ENCODE measurements at regions not wholly inside any gene's neighbourhood (a gene's known extent, or its start where the extent isn't known, plus 50 kb on each side); places are given as distances from the start of the nearest gene placed in this dataset.
A peak's percentile ranks its signal among the peaks of the same experiment; 100 is the strongest.
"Not testable (repeated sequence)": the region's sequence is repeated elsewhere in the genome, so short reads cannot be mapped to it uniquely, and the experiment has no call there.

- Histone ChIP-seq H3K9ac (ENCODE audit: low read depth, low read length) (no peak overlapping the region), H3K4me1 (ENCODE audit: insufficient read depth, low read length) (no peaks in the 10 kb centered on the region), H3K27me3 (ENCODE audit: insufficient read depth, low read length) (no peaks in the 10 kb centered on the region), H3K36me3 (ENCODE audit: insufficient read depth, low read depth, low read length) (no peaks in the 10 kb centered on the region), H3K27ac (ENCODE audit: low read length) (no peak overlapping the region), H3K4me3 (ENCODE audit: low read length) (no peak overlapping the region), H3K9me3 (ENCODE audit: insufficient read depth, low read depth, low read length) (no peaks in the 10 kb centered on the region)
Measured at GRCh38 chr10:21379143-21379542, 146.3 kb downstream of the SKIDA1 start.

GRCh38 chr10:21375274-21375673 is 150.2 kb downstream of the SKIDA1 start:
- H3K27ac ChIP-seq (ENCODE audit: low read length); H3K9ac ChIP-seq (ENCODE audit: low read depth, low read length); H3K4me3 ChIP-seq (ENCODE audit: low read length); H3K27me3 ChIP-seq (ENCODE audit: insufficient read depth, low read length); H3K4me1 ChIP-seq (ENCODE audit: insufficient read depth, low read length); H3K36me3 ChIP-seq (ENCODE audit: insufficient read depth, low read depth, low read length); H3K9me3 ChIP-seq (ENCODE audit: insufficient read depth, low read depth, low read length): not testable (repeated sequence)

- H3K4me1 ChIP-seq (ENCODE audit: insufficient read depth, low read length); H3K9ac ChIP-seq (ENCODE audit: low read depth, low read length); H3K4me3 ChIP-seq (ENCODE audit: low read length); H3K36me3 ChIP-seq (ENCODE audit: insufficient read depth, low read depth, low read length); H3K9me3 ChIP-seq (ENCODE audit: insufficient read depth, low read depth, low read length); H3K27me3 ChIP-seq (ENCODE audit: insufficient read depth, low read length); H3K27ac ChIP-seq (ENCODE audit: low read length): not testable (repeated sequence)
Measured at GRCh38 chr10:21373881-21374280, 151.6 kb downstream of the SKIDA1 start.

- no peaks in the 10 kb centered on the region for H3K27me3 ChIP-seq (ENCODE audit: insufficient read depth, low read length)
- no peak overlapping the region for H3K4me3 ChIP-seq (ENCODE audit: low read length)
- no peaks in the 10 kb centered on the region for H3K9me3 ChIP-seq (ENCODE audit: insufficient read depth, low read depth, low read length)
- H3K9ac ChIP-seq (ENCODE audit: low read depth, low read length): no peak overlapping the region
- H3K36me3 ChIP-seq (ENCODE audit: insufficient read depth, low read depth, low read length): no peaks in the 10 kb centered on the region
- no peak overlapping the region for H3K27ac ChIP-seq (ENCODE audit: low read length)
- H3K4me1 ChIP-seq (ENCODE audit: insufficient read depth, low read length): no peaks in the 10 kb centered on the region; the same call in 1 of the 2 replicates
Measured at GRCh38 chr10:21372651-21373410, 152.7 kb downstream of the SKIDA1 start.

- H3K9me3 ChIP-seq (ENCODE audit: insufficient read depth, low read depth, low read length): no peaks in the 10 kb centered on the region
- H3K4me1 ChIP-seq (ENCODE audit: insufficient read depth, low read length): peaks cover 4% of the 10 kb centered on the region
- H3K4me3 ChIP-seq (ENCODE audit: low read length): no peak overlapping the region
- H3K27ac ChIP-seq (ENCODE audit: low read length): no peak overlapping the region
- no peaks in the 10 kb centered on the region for H3K27me3 ChIP-seq (ENCODE audit: insufficient read depth, low read length)
- no peaks in the 10 kb centered on the region for H3K36me3 ChIP-seq (ENCODE audit: insufficient read depth, low read depth, low read length)
- no peak overlapping the region for H3K9ac ChIP-seq (ENCODE audit: low read depth, low read length)
Measured at GRCh38 chr10:21369697-21370096, 155.8 kb downstream of the SKIDA1 start.

GRCh38 chr10:21368728-21369425 is 156.6 kb downstream of the SKIDA1 start:
- Histone ChIP-seq H3K4me3 (ENCODE audit: low read length) (no peak overlapping the region), H3K36me3 (ENCODE audit: insufficient read depth, low read depth, low read length) (no peaks in the 10 kb centered on the region), H3K4me1 (ENCODE audit: insufficient read depth, low read length) (peaks cover 10% of the 10 kb centered on the region), H3K9me3 (ENCODE audit: insufficient read depth, low read depth, low read length) (no peaks in the 10 kb centered on the region), H3K9ac (ENCODE audit: low read depth, low read length) (no peak overlapping the region), H3K27ac (ENCODE audit: low read length) (no peak overlapping the region), H3K27me3 (ENCODE audit: insufficient read depth, low read length) (no peaks in the 10 kb centered on the region)

- Histone ChIP-seq H3K4me3 (ENCODE audit: low read length) (no peak overlapping the region), H3K9ac (ENCODE audit: low read depth, low read length) (no peak overlapping the region), H3K27ac (ENCODE audit: low read length) (no peak overlapping the region), H3K27me3 (ENCODE audit: insufficient read depth, low read length) (no peaks in the 10 kb centered on the region), H3K36me3 (ENCODE audit: insufficient read depth, low read depth, low read length) (no peaks in the 10 kb centered on the region), H3K4me1 (ENCODE audit: insufficient read depth, low read length) (peaks cover 18% of the 10 kb centered on the region), H3K9me3 (ENCODE audit: insufficient read depth, low read depth, low read length) (no peaks in the 10 kb centered on the region)
Measured at GRCh38 chr10:21368022-21368582, 157.4 kb downstream of the SKIDA1 start.

GRCh38 chr10:21366108-21366507 is 159.4 kb downstream of the SKIDA1 start:
- H3K36me3 ChIP-seq (ENCODE audit: insufficient read depth, low read depth, low read length); H3K9ac ChIP-seq (ENCODE audit: low read depth, low read length); H3K27ac ChIP-seq (ENCODE audit: low read length); H3K9me3 ChIP-seq (ENCODE audit: insufficient read depth, low read depth, low read length); H3K4me3 ChIP-seq (ENCODE audit: low read length); H3K27me3 ChIP-seq (ENCODE audit: insufficient read depth, low read length): not testable (repeated sequence)
- peaks cover 20% of the 10 kb centered on the region for H3K4me1 ChIP-seq (ENCODE audit: insufficient read depth, low read length)

- Histone ChIP-seq H3K36me3 (ENCODE audit: insufficient read depth, low read depth, low read length) (no peaks in the 10 kb centered on the region), H3K4me3 (ENCODE audit: low read length) (peak overlapping the region; percentile 17), H3K27ac (ENCODE audit: low read length) (peak overlapping the region; percentile 2), H3K27me3 (ENCODE audit: insufficient read depth, low read length) (no peaks in the 10 kb centered on the region), H3K9me3 (ENCODE audit: insufficient read depth, low read depth, low read length) (no peaks in the 10 kb centered on the region), H3K9ac (ENCODE audit: low read depth, low read length) (peak overlapping the region; percentile 29; the same call in 1 of the 2 replicates), H3K4me1 (ENCODE audit: insufficient read depth, low read length) (peaks cover 20% of the 10 kb centered on the region)
Measured at GRCh38 chr10:21364196-21365114, 161.0 kb downstream of the SKIDA1 start.

GRCh38 chr10:21363731-21364104 is 161.8 kb downstream of the SKIDA1 start:
- H3K36me3 ChIP-seq (ENCODE audit: insufficient read depth, low read depth, low read length): no peaks in the 10 kb centered on the region
- H3K9ac ChIP-seq (ENCODE audit: low read depth, low read length): peak overlapping the region; percentile 5; the same call in 1 of the 2 replicates
- H3K27ac ChIP-seq (ENCODE audit: low read length): peak overlapping the region; percentile 6
- H3K9me3 ChIP-seq (ENCODE audit: insufficient read depth, low read depth, low read length): no peaks in the 10 kb centered on the region
- peak overlapping the region; percentile 17; the same call in 1 of the 2 replicates for H3K4me3 ChIP-seq (ENCODE audit: low read length)
- peaks cover 20% of the 10 kb centered on the region for H3K4me1 ChIP-seq (ENCODE audit: insufficient read depth, low read length)
- no peaks in the 10 kb centered on the region for H3K27me3 ChIP-seq (ENCODE audit: insufficient read depth, low read length)

- Histone ChIP-seq H3K36me3 (ENCODE audit: insufficient read depth, low read depth, low read length) (no peaks in the 10 kb centered on the region), H3K9me3 (ENCODE audit: insufficient read depth, low read depth, low read length) (no peaks in the 10 kb centered on the region), H3K9ac (ENCODE audit: low read depth, low read length) (peak overlapping the region; percentile 5; the same call in 1 of the 2 replicates), H3K4me1 (ENCODE audit: insufficient read depth, low read length) (peaks cover 20% of the 10 kb centered on the region), H3K4me3 (ENCODE audit: low read length) (no peak overlapping the region), H3K27ac (ENCODE audit: low read length) (peak overlapping the region; percentile 6), H3K27me3 (ENCODE audit: insufficient read depth, low read length) (no peaks in the 10 kb centered on the region)
Measured at GRCh38 chr10:21363092-21363730, 162.3 kb downstream of the SKIDA1 start.

Data from iPS-20b (cell line).